ENCODE measurements at regions not wholly inside any gene's neighbourhood (a gene's known extent, or its start where the extent isn't known, plus 50 kb on each side); places are given as distances from the start of the nearest gene placed in this dataset.

- DNase-seq: no peak
Observed at GRCh38 chr18:77187189-77187588, 54.6 kb upstream of the MBP start.

GRCh38 chr18:77191071-77191751 is 58.4 kb upstream of the GALR1 start:
- DNase-seq: no peak

More at GRCh38 chr18:77187189-77187588, 54.6 kb upstream of the MBP start:
- ATAC-seq: no peak

GRCh38 chr18:77197073-77197472 is 52.6 kb upstream of the GALR1 start:
- DNase-seq: no peak
- ATAC-seq: no peak

More at GRCh38 chr18:77191071-77191751, 58.4 kb upstream of the GALR1 start:
- ATAC-seq: no peak

- ATAC-seq (no peak), DNase-seq (no peak)
Observed at GRCh38 chr18:77198663-77199062, 51.0 kb upstream of the GALR1 start.

GRCh38 chr18:77199707-77200106 is 49.9 kb upstream of the GALR1 start:
- no peak for DNase-seq
- peak; percentile 62 for ATAC-seq

Data from stimulated activated naive CD8-positive, alpha-beta T cell treated with anti-CD3 and anti-CD28 coated beads, Interleukin-15, Interleukin-2, amounts not matched to agents 100 U/mL and 50 U/mL, for 24 hours (primary cell).